AG04450 (cell line): ENCODE measurements at regions not wholly inside any gene's neighbourhood (a gene's known extent, or its start where the extent isn't known, plus 50 kb on each side); places are given as distances from the start of the nearest gene placed in this dataset.

ENCODE experiments used
- CTCF ChIA-PET: fragments of 300-600, 350-600 bp; formaldehyde crosslinking; extraction: SDS; loops from one replicate; lab custom pipeline; 2022; ENCODE audit warnings: antibody characterized with exemption, inconsistent platforms; lab: Charles Lee
- POLR2A ChIA-PET: fragments of 350-600 bp; formaldehyde crosslinking; extraction: SDS; loops from one replicate; lab custom pipeline; 2021; ENCODE audit warnings: antibody characterized with exemption, inconsistent platforms; lab: Yijun Ruan, JAX
- DNase-seq: peaks from one replicate; pipeline ENCODE4 v3.0.0-alpha.2; 2011; ENCODE audit warnings: low read depth, low spot score
- H3K27ac ChIP-seq: one replicate; pipeline ENCODE4 v1.5.1; 2012; ENCODE audit warnings: low read depth, low read length, control low read depth
- H3K27me3 ChIP-seq: one replicate; pipeline ENCODE4 v1.6.0; 2012; ENCODE audit warnings: low read length; ENCODE audit not compliant: control insufficient read depth, insufficient read depth
- H3K4me3 ChIP-seq: 2 replicates; pipeline ENCODE4 v1.5.1; 2011; ENCODE audit warnings: mild to moderate bottlenecking, low read depth, low read length, control low read depth
- H3K9me3 ChIP-seq: 2 replicates; pipeline ENCODE4 v1.5.1; 2012; ENCODE audit warnings: low read length; ENCODE audit not compliant: control insufficient read depth, insufficient read depth
- TF ChIP-seq, protein P1 (sequence below): IDR thresholded peaks from 2 replicates; pipeline ENCODE4 v1.5.1; 2011; ENCODE audit warnings: low read depth, low read length, control low read depth, inconsistent platforms

DNA sequence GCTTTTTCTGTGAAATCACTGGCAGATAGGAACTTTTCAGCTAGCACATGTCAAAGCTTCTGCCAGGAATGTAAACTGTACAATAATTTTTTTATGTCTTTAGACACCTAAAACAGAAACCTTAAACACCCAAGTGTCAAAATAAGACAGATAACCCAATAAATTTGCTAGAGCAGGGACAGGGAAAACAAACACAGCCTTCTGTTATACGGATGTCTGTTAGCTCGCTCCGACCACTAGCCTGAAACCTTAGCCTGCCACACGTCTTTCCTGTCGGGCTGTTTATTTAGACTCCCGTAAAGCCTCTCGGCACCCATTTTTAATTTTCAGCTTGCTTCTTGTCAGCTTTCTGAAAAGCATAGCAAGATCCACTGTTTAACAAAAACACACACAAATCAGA lies 355.4 kb upstream of the SLC24A2 start:
- POLR2A ChIA-PET = no interaction called here
- TF ChIP-seq, protein P1, sequence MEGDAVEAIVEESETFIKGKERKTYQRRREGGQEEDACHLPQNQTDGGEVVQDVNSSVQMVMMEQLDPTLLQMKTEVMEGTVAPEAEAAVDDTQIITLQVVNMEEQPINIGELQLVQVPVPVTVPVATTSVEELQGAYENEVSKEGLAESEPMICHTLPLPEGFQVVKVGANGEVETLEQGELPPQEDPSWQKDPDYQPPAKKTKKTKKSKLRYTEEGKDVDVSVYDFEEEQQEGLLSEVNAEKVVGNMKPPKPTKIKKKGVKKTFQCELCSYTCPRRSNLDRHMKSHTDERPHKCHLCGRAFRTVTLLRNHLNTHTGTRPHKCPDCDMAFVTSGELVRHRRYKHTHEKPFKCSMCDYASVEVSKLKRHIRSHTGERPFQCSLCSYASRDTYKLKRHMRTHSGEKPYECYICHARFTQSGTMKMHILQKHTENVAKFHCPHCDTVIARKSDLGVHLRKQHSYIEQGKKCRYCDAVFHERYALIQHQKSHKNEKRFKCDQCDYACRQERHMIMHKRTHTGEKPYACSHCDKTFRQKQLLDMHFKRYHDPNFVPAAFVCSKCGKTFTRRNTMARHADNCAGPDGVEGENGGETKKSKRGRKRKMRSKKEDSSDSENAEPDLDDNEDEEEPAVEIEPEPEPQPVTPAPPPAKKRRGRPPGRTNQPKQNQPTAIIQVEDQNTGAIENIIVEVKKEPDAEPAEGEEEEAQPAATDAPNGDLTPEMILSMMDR = no peak
- Histone ChIP-seq H3K9me3 (no peaks in the 10 kb centered on the region), H3K4me3 (no peak overlapping the region), H3K27me3 (peaks cover 5% of the 10 kb centered on the region), H3K27ac (no peak overlapping the region)
- CTCF ChIA-PET = no interaction called here
- DNase-seq = no peak

- no peak overlapping the region for H3K27ac ChIP-seq
- no peaks in the 10 kb centered on the region for H3K9me3 ChIP-seq
- TF ChIP-seq, protein P1 = no peak
- no peak for DNase-seq
- H3K4me3 ChIP-seq = no peak overlapping the region
- ChIA-PET CTCF (no interaction called here), POLR2A (no interaction called here)
- H3K27me3 ChIP-seq = peaks cover 3% of the 10 kb centered on the region
Measured at GRCh38 chr9:20139763-20140290, 351.0 kb upstream of the SLC24A2 start.

GRCh38 chr9:20138841-20139240 lies 350.0 kb upstream of the SLC24A2 start:
- DNase-seq = no peak
- TF ChIP-seq, protein P1 = no peak

GRCh38 chr9:20138116-20138515 lies 349.3 kb upstream of the SLC24A2 start:
- H3K9me3 ChIP-seq = no peaks in the 10 kb centered on the region
- no peak overlapping the region for H3K4me3 ChIP-seq
- DNase-seq = no peak
- no peak overlapping the region for H3K27ac ChIP-seq
- CTCF ChIA-PET = no interaction called here
- TF ChIP-seq, protein P1 = no peak
- no peaks in the 10 kb centered on the region for H3K27me3 ChIP-seq
- POLR2A ChIA-PET = no interaction called here

More at GRCh38 chr9:20138841-20139240, 350.0 kb upstream of the SLC24A2 start:
- peaks cover 3% of the 10 kb centered on the region for H3K27me3 ChIP-seq
- H3K9me3 ChIP-seq = no peaks in the 10 kb centered on the region
- CTCF ChIA-PET = no interaction called here
- H3K27ac ChIP-seq = no peak overlapping the region
- H3K4me3 ChIP-seq = no peak overlapping the region
- POLR2A ChIA-PET = no interaction called here

GRCh38 chr9:20137425-20137824 lies 348.6 kb upstream of the SLC24A2 start:
- TF ChIP-seq, protein P1 = no peak
- CTCF ChIA-PET = no interaction called here
- no peak overlapping the region for H3K4me3 ChIP-seq
- POLR2A ChIA-PET = no interaction called here
- H3K27me3 ChIP-seq = no peaks in the 10 kb centered on the region
- no peak for DNase-seq
- H3K27ac ChIP-seq = no peak overlapping the region
- no peaks in the 10 kb centered on the region for H3K9me3 ChIP-seq
